H9 (cell line): ENCODE measurements at regions not wholly inside any gene's neighbourhood (a gene's known extent, or its start where the extent isn't known, plus 50 kb on each side); places are given as distances from the start of the nearest gene placed in this dataset.

Source experiments
- DNase-seq: peaks from one replicate; pipeline ENCODE4 v3.0.0-alpha.2; 2017
- H2AFZ ChIP-seq: one replicate; pipeline ENCODE4 v1.6.1; 2013; ENCODE audit warnings: mild to moderate bottlenecking, low read length, control low read depth, moderate library complexity
- H2AK5ac ChIP-seq: 2 replicates; pipeline ENCODE4 v1.6.1; 2013; ENCODE audit warnings: low read length, control low read depth, mixed read lengths; ENCODE audit not compliant: insufficient read length
- H2BK120ac ChIP-seq: one replicate; pipeline ENCODE4 v1.6.1; 2013; ENCODE audit warnings: low read depth, mild to moderate bottlenecking, low read length, control low read depth, inconsistent platforms; ENCODE audit not compliant: poor library complexity, severe bottlenecking
- H2BK12ac ChIP-seq: 2 replicates; pipeline ENCODE4 v1.6.1; 2013; ENCODE audit warnings: low read length, control low read depth, mixed read lengths, low read depth; ENCODE audit not compliant: insufficient read length
- H2BK15ac ChIP-seq: 2 replicates; pipeline ENCODE4 v1.6.1; 2013; ENCODE audit warnings: low read depth, low read length, control low read depth
- H2BK20ac ChIP-seq: one replicate; pipeline ENCODE4 v1.6.1; 2013; ENCODE audit warnings: low read depth, mild to moderate bottlenecking, low read length, control low read depth, inconsistent platforms; ENCODE audit not compliant: poor library complexity, severe bottlenecking
- H2BK5ac ChIP-seq: 2 replicates; pipeline ENCODE4 v1.6.1; 2013; ENCODE audit warnings: low read length, control low read depth, mixed read lengths; ENCODE audit not compliant: insufficient read length
- H3K14ac ChIP-seq: 2 replicates; pipeline ENCODE4 v1.6.1; 2013; ENCODE audit warnings: low read length, control low read depth; ENCODE audit not compliant: insufficient read depth
- H3K18ac ChIP-seq: 2 replicates; pipeline ENCODE4 v1.6.1; 2013; ENCODE audit warnings: low read depth, mild to moderate bottlenecking, mixed read lengths, low read length, control low read depth; ENCODE audit not compliant: insufficient read length
- H3K23ac ChIP-seq: 2 replicates; pipeline ENCODE4 v1.6.1; 2013; ENCODE audit warnings: low read length, control low read depth, mixed read lengths, low read depth; ENCODE audit not compliant: insufficient read length
- H3K23me2 ChIP-seq: 2 replicates; pipeline ENCODE4 v1.6.1; 2013; ENCODE audit warnings: low read depth, mild to moderate bottlenecking, mixed read lengths, low read length, control low read depth; ENCODE audit not compliant: insufficient read length, poor library complexity, severe bottlenecking
- H3K27ac ChIP-seq: 2 replicates; pipeline ENCODE4 v1.5.1; 2013; ENCODE audit warnings: low read length, control low read depth, mixed read lengths, low read depth; ENCODE audit not compliant: insufficient read length
- H3K27me3 ChIP-seq: 2 replicates; pipeline ENCODE4 v1.6.1; 2013; ENCODE audit warnings: low read length, control low read depth, inconsistent platforms; ENCODE audit not compliant: insufficient read depth
- H3K4ac ChIP-seq: 2 replicates; pipeline ENCODE4 v1.6.1; 2013; ENCODE audit warnings: low read depth, mild to moderate bottlenecking, control low read depth, inconsistent platforms, low read length, moderate library complexity
- H3K4me1 ChIP-seq: 2 replicates; pipeline ENCODE4 v1.6.1; 2013; ENCODE audit warnings: low read length, control low read depth, inconsistent platforms; ENCODE audit not compliant: insufficient read depth
- H3K4me2 ChIP-seq: 2 replicates; pipeline ENCODE4 v1.6.1; 2013; ENCODE audit warnings: low read length, control low read depth, mixed read lengths; ENCODE audit not compliant: insufficient read length, insufficient read depth
- H3K56ac ChIP-seq: 2 replicates; pipeline ENCODE4 v1.6.1; 2013; ENCODE audit warnings: low read depth, mild to moderate bottlenecking, mixed read lengths, low read length, control low read depth; ENCODE audit not compliant: insufficient read length
- H3K79me1 ChIP-seq: 2 replicates; pipeline ENCODE4 v1.6.1; 2013; ENCODE audit warnings: low read depth, mild to moderate bottlenecking, moderate library complexity, low read length, control low read depth, inconsistent platforms; ENCODE audit not compliant: insufficient read depth, poor library complexity, severe bottlenecking
- H3K79me2 ChIP-seq: 2 replicates; pipeline ENCODE4 v1.6.1; 2013; ENCODE audit warnings: low read length, control low read depth, inconsistent platforms; ENCODE audit not compliant: insufficient read depth
- H3K9ac ChIP-seq: 2 replicates; pipeline ENCODE4 v1.6.1; 2013; ENCODE audit warnings: low read length, control low read depth, mixed read lengths; ENCODE audit not compliant: insufficient read length; ENCODE audit errors: extremely low read depth
- H3K9me3 ChIP-seq: one replicate; pipeline ENCODE4 v1.6.1; 2013; ENCODE audit warnings: low read depth, low read length, inconsistent platforms; ENCODE audit not compliant: control insufficient read depth
- H3T11ph ChIP-seq: one replicate; pipeline ENCODE4 v1.6.1; 2013; ENCODE audit warnings: mild to moderate bottlenecking, low read length, control low read depth, inconsistent platforms
- H4K20me1 ChIP-seq: one replicate; pipeline ENCODE4 v1.6.1; 2013; ENCODE audit not compliant: control insufficient read depth, insufficient read length, insufficient read depth
- H4K5ac ChIP-seq: 2 replicates; pipeline ENCODE4 v1.6.1; 2013; ENCODE audit warnings: low read depth, mild to moderate bottlenecking, mixed read lengths, low read length, control low read depth; ENCODE audit not compliant: insufficient read length
- H4K8ac ChIP-seq: replicated peaks from 2 replicates; pipeline ENCODE4 v1.6.1; 2013; ENCODE audit warnings: low read length, control low read depth, mixed read lengths, low read depth; ENCODE audit not compliant: insufficient read length
- H4K91ac ChIP-seq: 2 replicates; pipeline ENCODE4 v1.6.1; 2013; ENCODE audit warnings: low read depth, mild to moderate bottlenecking, moderate library complexity, mixed read lengths, low read length, control low read depth; ENCODE audit not compliant: insufficient read length
- H3K27ac Mint-ChIP-seq, 3 experiments: 2 replicates in 2 of 3; 3 replicates in 1 of 3; pipeline ENCODE4 v1.8.0; 2020 to 2021; ENCODE audit warnings: mixed read lengths in 3 of 3, mild to moderate bottlenecking in 1 of 3, moderate library complexity in 1 of 3
- H3K27me3 Mint-ChIP-seq: 2 replicates; pipeline ENCODE4 v1.8.0; 2021; ENCODE audit warnings: low read depth, mild to moderate bottlenecking, moderate library complexity, mixed read lengths
- H3K36me3 Mint-ChIP-seq, 3 experiments: 2 replicates in 2 of 3; 3 replicates in 1 of 3; pipeline ENCODE4 v1.8.0; 2020 to 2021; ENCODE audit warnings: low read depth in 3 of 3, mixed read lengths in 3 of 3; ENCODE audit not compliant: insufficient read depth in 1 of 3
- H3K4me1 Mint-ChIP-seq, 2 experiments: 2 replicates each; pipeline ENCODE4 v1.8.0; 2020; ENCODE audit warnings: mixed read lengths in 2 of 2
- H3K4me3 Mint-ChIP-seq, 2 experiments: 2 replicates in 1 of 2; 3 replicates in 1 of 2; pipeline ENCODE4 v1.8.0; 2020 to 2021; ENCODE audit warnings: mild to moderate bottlenecking in 2 of 2, mixed read lengths in 2 of 2, moderate library complexity in 1 of 2
- H3K9me3 Mint-ChIP-seq, 2 experiments: 2 replicates in 1 of 2; 3 replicates in 1 of 2; pipeline ENCODE4 v1.8.0; 2020; ENCODE audit warnings: mild to moderate bottlenecking in 2 of 2, mixed read lengths in 2 of 2, moderate library complexity in 1 of 2
- CTCF ChIP-seq: fragments of 200-600 bp; sonication (generic); conservative IDR thresholded peaks from 3 replicates; pipeline ENCODE4 v1.8.0; 2021; ENCODE audit warnings: antibody characterized with exemption, mild to moderate bottlenecking
- WGBS: extraction: QIAGEN DNeasy Blood & Tissue Kit; methylation state at CpG from one replicate; pipeline ENCODE4 v1.1.7; 2013; ENCODE audit warnings: missing lambda C conversion rate, low lambda C conversion rate, mixed read lengths; ENCODE audit not compliant: insufficient read length; ENCODE audit errors: extremely low coverage; 5-methylcytosine and 5-hydroxymethylcytosine counted together

GRCh38 chr14:101368629-101369028 lies 192.7 kb upstream of the DIO3 start:
- H3K4me3 Mint-ChIP-seq = no peak overlapping the region
- DNase-seq = no peak
- Histone ChIP-seq H2AFZ (no peak overlapping the region), H3K23me2 (no peaks in the 10 kb centered on the region), H2BK12ac (no peak overlapping the region), H3K27ac (no peak overlapping the region), H3K23ac (no peak overlapping the region), H3K4me1 (no peaks in the 10 kb centered on the region), H2BK5ac (no peak overlapping the region), H3K79me1 (no peaks in the 10 kb centered on the region), H3K18ac (no peak overlapping the region), H4K8ac (no peak overlapping the region), H2AK5ac (no peak overlapping the region), H3K9me3 (no peaks in the 10 kb centered on the region), H3K4me2 (no peak overlapping the region), H3K56ac (no peak overlapping the region), H3T11ph (no peak overlapping the region), H2BK15ac (no peak overlapping the region), H3K27me3 (no peaks in the 10 kb centered on the region), H3K79me2 (no peaks in the 10 kb centered on the region), H3K9ac (no peak overlapping the region), H4K20me1 (no peaks in the 10 kb centered on the region), H2BK20ac (no peak overlapping the region), H4K5ac (no peak overlapping the region), H3K4ac (no peak overlapping the region), H3K14ac (no peak overlapping the region), H4K91ac (no peak overlapping the region), H2BK120ac (no peak overlapping the region)
- H3K27me3 Mint-ChIP-seq = peaks cover 2% of the 10 kb centered on the region
- H3K4me1 Mint-ChIP-seq = peaks cover 10 to 39% of the 10 kb centered on the region in 2 experiments
- no CpG with 5 or more reads among the region's 6 CpGs for WGBS
- no peak for TF ChIP-seq CTCF
- no peak overlapping the region for H3K27ac Mint-ChIP-seq
- H3K36me3 Mint-ChIP-seq = no peaks in the 10 kb centered on the region
- H3K9me3 Mint-ChIP-seq = no peaks in the 10 kb centered on the region
